Endothelial cell of umbilical vein (primary cell): ENCODE measurements at regions not wholly inside any gene's neighbourhood (a gene's known extent, or its start where the extent isn't known, plus 50 kb on each side); places are given as distances from the start of the nearest gene placed in this dataset.
"Not testable (repeated sequence)": the region's sequence is repeated elsewhere in the genome, so short reads cannot be mapped to it uniquely, and the experiment has no call there.

Source experiments
- BruUV-seq: library from RNA; stranded (reverse); fragments of 400-500 nt; replicated peaks from 2 replicates; lab custom pipeline; 2021; lab: Mats Ljungman, UMichigan
- CTCF ChIA-PET: fragments of 300-600, 350-600 bp; sonication (Branson Sonifier 250); formaldehyde crosslinking; loops from one replicate; lab custom pipeline; 2021; ENCODE audit warnings: antibody characterized with exemption, inconsistent platforms; lab: Charles Lee
- POLR2A ChIA-PET: fragments of 300-600, 350-600 bp; sonication (Branson Sonifier 250); formaldehyde crosslinking; loops from one replicate; lab custom pipeline; 2021; ENCODE audit warnings: antibody characterized with exemption, inconsistent platforms; lab: Charles Lee
- DNase-seq: peaks from one replicate; pipeline ENCODE4 v3.0.0-alpha.2; 2011; ENCODE audit warnings: low read depth, low spot score
- FAIRE-seq: peaks from 2 replicates; lab custom pipeline; 2011; peaks lifted over from hg19 to GRCh38; lab: Jason Lieb, UNC
- H2AFZ ChIP-seq: 2 replicates; pipeline ENCODE4 v1.6.0; 2012; ENCODE audit warnings: low read depth, low read length, control low read depth, inconsistent platforms
- H3K27ac ChIP-seq: 2 replicates; pipeline ENCODE4 v1.5.1; 2011; ENCODE audit warnings: low read depth, mild to moderate bottlenecking, control low read depth, low read length, moderate library complexity; ENCODE audit not compliant: insufficient read depth
- H3K27me3 ChIP-seq, 2 experiments: 2 replicates each; pipeline versions ENCODE4 v1.6.0 to v1.6.1; 2011; ENCODE audit warnings: low read length in 2 of 2, mixed read lengths in 1 of 2; ENCODE audit not compliant: control insufficient read depth in 2 of 2, insufficient read depth in 2 of 2
- H3K36me3 ChIP-seq, 2 experiments: 2 replicates in 1 of 2; 3 replicates in 1 of 2; pipeline ENCODE4 v1.5.1; 2011; ENCODE audit warnings: low read length in 2 of 2, mild to moderate bottlenecking in 1 of 2, moderate library complexity in 1 of 2; ENCODE audit not compliant: control insufficient read depth in 2 of 2, insufficient read depth in 2 of 2; ENCODE audit errors: extremely low read depth in 1 of 2
- H3K4me1 ChIP-seq: 3 replicates; pipeline ENCODE4 v1.5.1; 2011; ENCODE audit warnings: mild to moderate bottlenecking, low read length; ENCODE audit not compliant: control insufficient read depth, insufficient read depth; ENCODE audit errors: extremely low read depth
- H3K4me2 ChIP-seq: 2 replicates; pipeline ENCODE4 v1.6.1; 2011; ENCODE audit warnings: low read length, control low read depth, mixed read lengths; ENCODE audit not compliant: insufficient read depth
- H3K4me3 ChIP-seq, 3 experiments: fragments of 200-600 bp in 1 of 3; sonication (generic), shearing (Covaris generic) in 1 of 3; replicated peaks in 1 of 3; 2 replicates each; pipeline ENCODE4 v1.5.1; 2011 to 2016; ENCODE audit warnings: control low read depth in 3 of 3, low read length in 3 of 3, mild to moderate bottlenecking in 2 of 3, inconsistent platforms in 1 of 3, low read depth in 1 of 3, moderate library complexity in 1 of 3; ENCODE audit not compliant: insufficient read depth in 1 of 3
- H3K79me2 ChIP-seq: 2 replicates; pipeline ENCODE4 v1.6.0; 2012; ENCODE audit warnings: low read length, inconsistent platforms; ENCODE audit not compliant: control insufficient read depth, insufficient read depth
- H3K9ac ChIP-seq: replicated peaks from 2 replicates; pipeline ENCODE3; 2011; ENCODE audit warnings: low read length, control low read depth; ENCODE audit not compliant: insufficient read depth; ENCODE audit errors: extremely low read depth
- H3K9me1 ChIP-seq: replicated peaks from 3 replicates; pipeline ENCODE4 v1.6.0; 2011; ENCODE audit warnings: mild to moderate bottlenecking, low read length; ENCODE audit not compliant: control insufficient read depth, insufficient read depth; ENCODE audit errors: extremely low read depth
- H3K9me3 ChIP-seq: replicated peaks from 2 replicates; pipeline ENCODE4 v1.5.1; 2012; ENCODE audit warnings: low read length, inconsistent platforms; ENCODE audit not compliant: control insufficient read depth, insufficient read depth
- H4K20me1 ChIP-seq: replicated peaks from 2 replicates; pipeline ENCODE3; 2011; ENCODE audit warnings: mild to moderate bottlenecking, low read length; ENCODE audit not compliant: control insufficient read depth, insufficient read depth; ENCODE audit errors: extremely low read depth
- FOS ChIP-seq: IDR thresholded peaks from 2 replicates; pipeline ENCODE4 v1.6.1; 2011; ENCODE audit warnings: mild to moderate bottlenecking, low read length, moderate library complexity, borderline replicate concordance; ENCODE audit not compliant: insufficient read depth
- GATA2 ChIP-seq: IDR thresholded peaks from 2 replicates; pipeline ENCODE4 v1.7.0; 2011; ENCODE audit warnings: low read depth, mild to moderate bottlenecking, moderate library complexity, mixed read lengths, low read length; ENCODE audit not compliant: insufficient read length, insufficient read depth
- JUN ChIP-seq: IDR thresholded peaks from 2 replicates; pipeline ENCODE4 v1.6.1; 2011; ENCODE audit warnings: borderline replicate concordance, low read depth; ENCODE audit not compliant: insufficient read length, insufficient read depth
- MYC ChIP-seq: IDR thresholded peaks from one replicate; pipeline ENCODE4 v1.6.1; 2011; ENCODE audit warnings: mild to moderate bottlenecking, low read depth, low read length
- POLR2A ChIP-seq: IDR thresholded peaks from 2 replicates; pipeline ENCODE4 v1.6.1; 2012; ENCODE audit warnings: low read depth, mild to moderate bottlenecking, control low read depth, low read length
- POLR2AphosphoS5 ChIP-seq: IDR thresholded peaks from 2 replicates; pipeline ENCODE4 v1.6.1; 2012; ENCODE audit warnings: low read depth, mild to moderate bottlenecking, control low read depth, low read length, moderate library complexity; ENCODE audit not compliant: insufficient read depth
- dilution Hi-C: fragments of 300-500 bp; cut with MboI; formaldehyde crosslinking; loops from one replicate; pipeline ENCODE4 v1.15.0; 2019; ENCODE audit warnings: low sequenced_read_pairs; ENCODE audit not compliant: extremely low pct_ligation_motif_present
- intact Hi-C: fragments of 100-400 bp; cut with micrococcal nuclease; formaldehyde crosslinking; loops from one replicate; pipeline ENCODE4 v1.10.0; 2022
- TF ChIP-seq, protein P1 (sequence below): IDR thresholded peaks from 2 replicates; pipeline ENCODE4 v1.6.1; 2011; ENCODE audit not compliant: insufficient read depth, insufficient read length

GRCh38 chr5:18397371-18397770, 763.1 kb downstream of the TAF11L14 start:
- BruUV-seq: no TSS peak
- H3K4me3 ChIP-seq: no peak overlapping the region
- no peaks in the 10 kb centered on the region for H4K20me1 ChIP-seq
- no peak overlapping the region for H2AFZ ChIP-seq
- FAIRE-seq (no peak), DNase-seq (no peak)
- no peaks in the 10 kb centered on the region for H3K36me3 ChIP-seq
- H3K4me1 ChIP-seq: no peaks in the 10 kb centered on the region
- H3K27ac ChIP-seq: no peak overlapping the region
- H3K27me3 ChIP-seq: no peaks in the 10 kb centered on the region
- H3K9me1 ChIP-seq: no peaks in the 10 kb centered on the region
- ChIA-PET CTCF (no interaction called here), POLR2A (no interaction called here)
- H3K9ac ChIP-seq: no peak overlapping the region
- dilution Hi-C loops: no loop called here
- no peaks in the 10 kb centered on the region for H3K79me2 ChIP-seq
- TF ChIP-seq, protein P1, sequence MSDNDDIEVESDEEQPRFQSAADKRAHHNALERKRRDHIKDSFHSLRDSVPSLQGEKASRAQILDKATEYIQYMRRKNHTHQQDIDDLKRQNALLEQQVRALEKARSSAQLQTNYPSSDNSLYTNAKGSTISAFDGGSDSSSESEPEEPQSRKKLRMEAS: no peak
- TF ChIP-seq GATA2 (no peak), MYC (no peak), POLR2A (no peak), POLR2AphosphoS5 (no peak)
- intact Hi-C loops: loop anchor here (10.0 kb wide), 1 partner anchor 1207 kb away; no protein-coding TSS in a partner anchor
- no peak overlapping the region for H3K4me2 ChIP-seq
- no peaks in the 10 kb centered on the region for H3K9me3 ChIP-seq

DNA sequence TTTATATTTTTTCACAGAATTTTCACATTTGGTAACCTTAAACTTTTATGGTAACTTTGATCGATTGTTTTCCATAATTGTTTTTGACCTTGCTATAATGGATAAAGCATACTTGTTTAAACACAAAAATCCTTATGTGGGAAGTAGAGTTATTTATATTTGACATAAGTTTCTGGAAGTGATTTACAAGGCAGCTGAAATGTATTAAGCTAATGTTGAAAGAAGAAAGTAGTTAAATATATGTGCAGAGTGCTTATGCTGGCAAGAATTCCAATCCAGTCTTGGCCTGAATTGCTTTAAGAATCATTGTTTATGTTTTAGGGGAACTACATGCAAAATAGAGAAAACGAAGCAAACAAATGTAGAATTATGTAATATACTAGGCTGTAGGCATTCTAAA, 763.6 kb downstream of the TAF11L14 start:
- H3K4me2 ChIP-seq: no peak overlapping the region
- H4K20me1 ChIP-seq: no peaks in the 10 kb centered on the region
- dilution Hi-C loops: no loop called here
- H2AFZ ChIP-seq: no peak overlapping the region
- H3K27ac ChIP-seq: no peak overlapping the region
- FAIRE-seq (no peak), DNase-seq (no peak)
- no peak overlapping the region for H3K4me3 ChIP-seq
- no peaks in the 10 kb centered on the region for H3K79me2 ChIP-seq
- TF ChIP-seq JUN: no peak
- no peak for TF ChIP-seq GATA2
- TF ChIP-seq FOS: no peak
- no peak for TF ChIP-seq MYC
- TF ChIP-seq, protein P1: no peak
- no peaks in the 10 kb centered on the region for H3K36me3 ChIP-seq
- ChIA-PET CTCF (no interaction called here), POLR2A (no interaction called here)
- H3K9me1 ChIP-seq: no peaks in the 10 kb centered on the region
- intact Hi-C loops: loop anchor here (10.0 kb wide), 1 partner anchor 1207 kb away; no protein-coding TSS in a partner anchor
- no TSS peak for BruUV-seq
- no peak overlapping the region for H3K9ac ChIP-seq
- no peaks in the 10 kb centered on the region for H3K9me3 ChIP-seq
- H3K4me1 ChIP-seq: no peaks in the 10 kb centered on the region
- H3K27me3 ChIP-seq: no peaks in the 10 kb centered on the region

- BruUV-seq, CTCF ChIA-PET: not testable (repeated sequence)
Measured at GRCh38 chr5:18399461-18400327, 765.4 kb downstream of the TAF11L14 start.

More at GRCh38 chr5:18399461-18400327, 765.4 kb downstream of the TAF11L14 start:
- FAIRE-seq, dilution Hi-C loops, H3K9me1 ChIP-seq, H2AFZ ChIP-seq, DNase-seq, H4K20me1 ChIP-seq, H3K27ac ChIP-seq, H3K27me3 ChIP-seq, H3K4me3 ChIP-seq, H3K9ac ChIP-seq, H3K9me3 ChIP-seq, H3K4me2 ChIP-seq, H3K4me1 ChIP-seq, POLR2A ChIA-PET, H3K36me3 ChIP-seq, H3K79me2 ChIP-seq: not testable (repeated sequence)
- intact Hi-C loops: loop anchor here (10.0 kb wide), 1 partner anchor 1205 kb away; no protein-coding TSS in a partner anchor
